BE2C (cell line): ENCODE measurements at regions not wholly inside any gene's neighbourhood (a gene's known extent, or its start where the extent isn't known, plus 50 kb on each side); places are given as distances from the start of the nearest gene placed in this dataset.

ENCODE experiments used
- DNase-seq: peaks from one replicate; pipeline ENCODE4 v3.0.0-alpha.2; 2020
- H3K27me3 ChIP-seq: fragments of 250-450 bp; sonication (Bioruptor Pico); 2 replicates; pipeline ENCODE4 v1.5.1; 2020; ENCODE audit warnings: mild to moderate bottlenecking
- H3K36me3 ChIP-seq: fragments of 250-450 bp; sonication (Bioruptor Pico); 2 replicates; pipeline ENCODE4 v1.5.1; 2020; ENCODE audit warnings: mild to moderate bottlenecking
- H3K4me1 ChIP-seq: fragments of 250-450 bp; sonication (Bioruptor Pico); 2 replicates; pipeline ENCODE4 v1.5.1; 2020
- H3K4me3 ChIP-seq: 2 replicates; pipeline ENCODE4 v1.5.1; 2011; ENCODE audit warnings: low read depth, low read length
- H3K9me3 ChIP-seq: fragments of 250-450 bp; sonication (Bioruptor Pico); 2 replicates; pipeline ENCODE4 v1.5.1; 2020
- TF ChIP-seq, protein P1 (sequence below): IDR thresholded peaks from 2 replicates; pipeline ENCODE4 v1.5.1; 2012; ENCODE audit warnings: mild to moderate bottlenecking, low read depth, low read length

DNA sequence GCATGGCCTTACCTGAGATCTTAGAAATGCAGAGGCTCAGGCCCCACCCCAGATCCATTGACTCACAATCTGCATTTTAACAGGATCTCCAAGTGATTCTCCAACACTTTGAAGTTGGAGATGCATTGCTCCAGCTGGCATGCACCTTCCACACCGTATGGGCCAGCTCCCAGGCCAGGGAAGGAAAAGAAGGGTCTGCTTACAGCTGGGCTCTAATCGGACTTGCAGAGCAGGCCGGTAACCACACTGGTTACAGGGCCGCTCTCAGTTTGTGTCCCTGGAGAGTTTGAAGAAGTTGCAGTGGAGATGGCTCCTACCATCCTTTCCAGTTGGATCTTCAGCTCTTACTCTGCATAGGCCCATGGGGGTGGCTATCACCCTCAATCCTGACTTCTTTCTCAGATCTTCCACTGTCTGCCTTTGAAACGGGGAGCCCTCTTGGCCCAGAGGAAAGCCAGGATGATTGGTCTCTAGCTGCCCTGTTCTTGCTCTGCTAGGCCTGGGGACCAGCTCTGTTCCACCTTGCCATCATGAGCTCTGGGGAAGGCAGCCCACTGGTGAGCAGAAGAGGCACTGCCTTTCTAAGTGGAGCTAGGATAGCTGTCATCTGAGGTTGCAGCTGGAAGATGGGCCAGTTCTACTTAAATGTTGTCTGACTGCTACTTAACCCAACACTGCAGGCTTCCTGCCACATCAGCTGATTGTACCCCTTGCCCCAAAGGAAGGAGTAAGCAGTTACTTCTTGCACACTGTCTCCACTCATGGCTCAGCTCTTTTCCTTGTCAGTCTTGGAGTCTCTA is 105.6 kb upstream of the NAV2 start:
- TF ChIP-seq, protein P1, sequence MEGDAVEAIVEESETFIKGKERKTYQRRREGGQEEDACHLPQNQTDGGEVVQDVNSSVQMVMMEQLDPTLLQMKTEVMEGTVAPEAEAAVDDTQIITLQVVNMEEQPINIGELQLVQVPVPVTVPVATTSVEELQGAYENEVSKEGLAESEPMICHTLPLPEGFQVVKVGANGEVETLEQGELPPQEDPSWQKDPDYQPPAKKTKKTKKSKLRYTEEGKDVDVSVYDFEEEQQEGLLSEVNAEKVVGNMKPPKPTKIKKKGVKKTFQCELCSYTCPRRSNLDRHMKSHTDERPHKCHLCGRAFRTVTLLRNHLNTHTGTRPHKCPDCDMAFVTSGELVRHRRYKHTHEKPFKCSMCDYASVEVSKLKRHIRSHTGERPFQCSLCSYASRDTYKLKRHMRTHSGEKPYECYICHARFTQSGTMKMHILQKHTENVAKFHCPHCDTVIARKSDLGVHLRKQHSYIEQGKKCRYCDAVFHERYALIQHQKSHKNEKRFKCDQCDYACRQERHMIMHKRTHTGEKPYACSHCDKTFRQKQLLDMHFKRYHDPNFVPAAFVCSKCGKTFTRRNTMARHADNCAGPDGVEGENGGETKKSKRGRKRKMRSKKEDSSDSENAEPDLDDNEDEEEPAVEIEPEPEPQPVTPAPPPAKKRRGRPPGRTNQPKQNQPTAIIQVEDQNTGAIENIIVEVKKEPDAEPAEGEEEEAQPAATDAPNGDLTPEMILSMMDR: no peak
- no peak for DNase-seq
- H3K36me3 ChIP-seq: no peaks in the 10 kb centered on the region
- H3K27me3 ChIP-seq: no peaks in the 10 kb centered on the region
- no peaks in the 10 kb centered on the region for H3K9me3 ChIP-seq
- H3K4me1 ChIP-seq: no peaks in the 10 kb centered on the region
- H3K4me3 ChIP-seq: no peak overlapping the region

GRCh38 chr11:19605520-19606371 is 106.9 kb upstream of the NAV2 start:
- peak; percentile 10 for DNase-seq
- Histone ChIP-seq H3K36me3 (no peaks in the 10 kb centered on the region), H3K4me1 (no peaks in the 10 kb centered on the region), H3K9me3 (no peaks in the 10 kb centered on the region), H3K27me3 (no peaks in the 10 kb centered on the region), H3K4me3 (no peak overlapping the region)
- TF ChIP-seq, protein P1: no peak

DNA sequence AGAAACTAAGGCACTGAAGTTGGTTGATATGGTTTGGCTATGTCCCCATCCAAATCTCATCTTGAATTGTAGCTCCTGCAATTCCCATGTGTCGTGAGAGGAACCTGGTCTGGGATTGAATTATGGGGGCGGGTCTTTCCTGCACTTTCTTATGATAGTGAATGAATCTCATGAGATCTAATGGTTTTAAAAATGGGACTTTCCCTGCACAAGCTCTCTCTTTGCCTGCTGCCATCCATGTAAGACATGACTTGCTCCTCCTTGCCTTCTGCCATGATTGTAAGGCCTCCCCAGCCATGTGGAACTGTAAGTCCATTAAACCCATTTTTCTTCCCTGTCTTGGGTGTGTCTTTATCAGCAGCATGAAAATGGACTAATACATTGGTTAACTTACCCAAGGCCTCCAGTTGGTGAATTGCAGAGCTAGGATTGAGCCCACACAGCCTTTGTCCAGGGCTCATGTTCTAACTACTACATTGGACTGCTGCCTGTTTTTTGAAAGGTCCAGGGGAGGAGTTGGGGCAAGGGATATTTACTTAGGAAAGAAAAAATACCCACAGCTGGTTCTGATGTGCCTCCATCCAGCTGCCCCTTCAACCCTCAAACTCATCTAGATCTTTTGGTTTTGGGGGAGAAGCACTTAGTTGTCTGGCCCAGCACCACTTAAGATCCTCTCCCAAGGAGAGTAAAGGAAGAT is 107.8 kb upstream of the NAV2 start:
- no peaks in the 10 kb centered on the region for H3K36me3 ChIP-seq
- no peaks in the 10 kb centered on the region for H3K9me3 ChIP-seq
- H3K4me3 ChIP-seq: no peak overlapping the region
- TF ChIP-seq, protein P1: no peak
- no peak for DNase-seq
- H3K4me1 ChIP-seq: no peaks in the 10 kb centered on the region
- no peaks in the 10 kb centered on the region for H3K27me3 ChIP-seq

GRCh38 chr11:19603771-19604170 is 108.9 kb upstream of the NAV2 start:
- H3K27me3 ChIP-seq: no peaks in the 10 kb centered on the region
- H3K9me3 ChIP-seq: no peaks in the 10 kb centered on the region
- TF ChIP-seq, protein P1: no peak
- no peaks in the 10 kb centered on the region for H3K36me3 ChIP-seq
- H3K4me3 ChIP-seq: no peak overlapping the region
- no peak for DNase-seq
- no peaks in the 10 kb centered on the region; the same call in 1 of the 2 replicates for H3K4me1 ChIP-seq

DNA sequence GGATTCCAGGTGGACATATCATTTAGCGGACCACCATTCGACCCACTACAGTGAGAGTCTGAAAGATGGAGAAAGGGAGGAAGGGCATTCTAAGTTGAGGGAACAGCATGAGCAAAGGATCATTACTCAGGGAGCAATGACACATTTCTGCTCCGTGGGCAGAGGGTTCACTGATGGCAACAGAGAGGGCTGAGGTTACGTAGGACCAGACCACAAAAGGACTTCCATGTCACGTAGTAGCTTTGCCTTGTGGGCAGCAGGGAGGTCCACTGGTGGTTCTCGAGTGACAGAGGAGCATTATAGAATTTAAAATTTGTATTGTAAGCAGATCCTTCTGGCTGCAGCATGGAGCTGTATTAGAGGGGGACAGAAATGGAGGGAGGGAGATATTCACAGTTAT is 109.7 kb upstream of the NAV2 start:
- H3K4me1 ChIP-seq: peaks cover 5% of the 10 kb centered on the region
- DNase-seq: no peak
- H3K36me3 ChIP-seq: no peaks in the 10 kb centered on the region
- H3K4me3 ChIP-seq: no peak overlapping the region
- H3K27me3 ChIP-seq: no peaks in the 10 kb centered on the region
- TF ChIP-seq, protein P1: no peak
- H3K9me3 ChIP-seq: no peaks in the 10 kb centered on the region
